ENCODE measurements at regions not wholly inside any gene's neighbourhood (a gene's known extent, or its start where the extent isn't known, plus 50 kb on each side); places are given as distances from the start of the nearest gene placed in this dataset.

DNA sequence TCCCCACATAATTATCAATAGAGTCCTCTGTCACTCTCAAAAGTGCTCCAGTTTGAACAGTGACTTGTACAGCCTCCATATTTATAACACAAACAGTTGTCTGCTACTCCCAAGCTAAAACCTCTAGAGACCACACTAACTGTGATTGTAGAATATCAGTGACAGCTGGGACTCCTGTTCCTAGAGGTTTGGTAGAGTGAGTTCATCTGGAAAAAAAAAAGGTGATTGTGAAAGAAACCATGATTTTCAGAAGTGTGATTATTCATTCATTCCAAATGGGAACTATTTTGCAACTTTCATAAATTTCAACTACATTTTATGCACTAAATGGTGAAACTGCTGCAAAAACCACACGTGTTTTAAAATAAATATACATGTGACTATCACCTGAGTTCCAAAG is 128.0 kb upstream of the PLXNC1 start:
- TF ChIP-seq, protein P1, sequence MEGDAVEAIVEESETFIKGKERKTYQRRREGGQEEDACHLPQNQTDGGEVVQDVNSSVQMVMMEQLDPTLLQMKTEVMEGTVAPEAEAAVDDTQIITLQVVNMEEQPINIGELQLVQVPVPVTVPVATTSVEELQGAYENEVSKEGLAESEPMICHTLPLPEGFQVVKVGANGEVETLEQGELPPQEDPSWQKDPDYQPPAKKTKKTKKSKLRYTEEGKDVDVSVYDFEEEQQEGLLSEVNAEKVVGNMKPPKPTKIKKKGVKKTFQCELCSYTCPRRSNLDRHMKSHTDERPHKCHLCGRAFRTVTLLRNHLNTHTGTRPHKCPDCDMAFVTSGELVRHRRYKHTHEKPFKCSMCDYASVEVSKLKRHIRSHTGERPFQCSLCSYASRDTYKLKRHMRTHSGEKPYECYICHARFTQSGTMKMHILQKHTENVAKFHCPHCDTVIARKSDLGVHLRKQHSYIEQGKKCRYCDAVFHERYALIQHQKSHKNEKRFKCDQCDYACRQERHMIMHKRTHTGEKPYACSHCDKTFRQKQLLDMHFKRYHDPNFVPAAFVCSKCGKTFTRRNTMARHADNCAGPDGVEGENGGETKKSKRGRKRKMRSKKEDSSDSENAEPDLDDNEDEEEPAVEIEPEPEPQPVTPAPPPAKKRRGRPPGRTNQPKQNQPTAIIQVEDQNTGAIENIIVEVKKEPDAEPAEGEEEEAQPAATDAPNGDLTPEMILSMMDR (IDR thresholded peaks at IDR 0.05): no peak
- no peak for TF ChIP-seq POLR2A (IDR thresholded peaks at IDR 0.05)

All from lower leg skin (tissue), 3 donors.